Activated CD8-positive, alpha-beta memory T cell treated with anti-CD3 and anti-CD28 coated beads for 36 hours (primary cell): ENCODE measurements at regions not wholly inside any gene's neighbourhood (a gene's known extent, or its start where the extent isn't known, plus 50 kb on each side); places are given as distances from the start of the nearest gene placed in this dataset.

ENCODE experiments used
- CTCF ChIA-PET: fragments of 350-600 bp; sonication (Branson Sonifier 250); formaldehyde crosslinking; loops from one replicate; lab custom pipeline; 2021; ENCODE audit warnings: antibody characterized with exemption; lab: Charles Lee
- POLR2A ChIA-PET: fragments of 350-600 bp; sonication (Branson Sonifier 250); formaldehyde crosslinking; loops from one replicate; lab custom pipeline; 2021; ENCODE audit warnings: antibody characterized with exemption; lab: Charles Lee

DNA sequence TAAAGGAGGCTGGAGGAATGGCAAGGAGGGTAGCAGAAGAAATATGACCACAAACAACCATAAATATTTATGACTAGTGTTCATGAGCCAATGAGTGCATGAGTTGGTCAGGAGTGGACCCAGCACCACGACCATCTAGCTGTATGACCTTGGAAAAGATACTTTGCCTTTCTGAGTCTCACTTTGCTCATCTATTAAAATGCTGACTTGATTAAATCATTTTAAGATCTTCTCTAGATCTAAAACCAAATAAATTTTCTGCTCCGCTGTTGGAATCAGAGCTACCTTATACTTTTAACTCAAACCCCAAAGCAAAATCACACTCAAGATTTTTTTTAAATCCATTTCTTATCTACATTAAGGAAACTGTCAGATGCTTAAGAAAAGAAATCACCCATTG is 207.0 kb downstream of the GPAM start:
- ChIA-PET POLR2A (no interaction called here), CTCF (no interaction called here)

DNA sequence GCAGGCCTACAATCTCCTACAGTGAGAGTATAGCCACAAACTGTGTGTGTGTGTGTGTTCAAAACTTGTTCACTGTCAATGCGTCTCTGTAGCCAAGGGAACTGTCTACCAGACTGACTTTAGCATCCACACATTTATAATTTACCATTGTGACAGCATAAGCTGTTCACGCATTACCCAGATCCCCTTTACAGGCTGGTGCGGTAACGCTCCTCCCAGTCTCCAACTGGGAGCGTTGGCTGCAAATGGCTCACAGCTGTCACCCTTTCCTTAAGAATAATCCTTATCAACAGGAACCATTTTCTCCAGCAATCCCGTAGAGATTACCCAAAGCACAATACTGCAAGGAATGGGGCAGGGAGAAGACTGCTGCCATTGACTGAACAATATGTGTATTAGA is 199.5 kb downstream of the GPAM start:
- CTCF ChIA-PET: no interaction called here
- POLR2A ChIA-PET: no interaction called here

DNA sequence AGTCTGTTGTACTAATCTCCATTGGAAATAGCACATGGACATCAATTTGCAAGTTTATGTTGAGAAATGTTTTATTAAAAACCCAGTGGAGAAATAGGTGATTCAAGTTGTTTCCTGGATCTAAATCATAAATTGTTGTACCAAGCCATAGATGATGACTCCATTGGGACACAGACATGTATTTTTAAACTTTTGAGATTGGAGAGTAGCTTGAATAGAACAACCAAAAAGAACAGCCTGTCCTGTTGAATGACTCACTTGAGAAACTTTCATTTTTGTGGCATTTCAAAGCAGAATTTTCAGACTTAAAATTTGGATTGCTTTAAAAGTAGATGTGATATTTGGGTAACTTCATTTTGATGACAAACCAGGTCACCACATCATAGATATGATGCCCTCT is 197.5 kb downstream of the GPAM start:
- POLR2A ChIA-PET: no interaction called here
- CTCF ChIA-PET: no interaction called here

DNA sequence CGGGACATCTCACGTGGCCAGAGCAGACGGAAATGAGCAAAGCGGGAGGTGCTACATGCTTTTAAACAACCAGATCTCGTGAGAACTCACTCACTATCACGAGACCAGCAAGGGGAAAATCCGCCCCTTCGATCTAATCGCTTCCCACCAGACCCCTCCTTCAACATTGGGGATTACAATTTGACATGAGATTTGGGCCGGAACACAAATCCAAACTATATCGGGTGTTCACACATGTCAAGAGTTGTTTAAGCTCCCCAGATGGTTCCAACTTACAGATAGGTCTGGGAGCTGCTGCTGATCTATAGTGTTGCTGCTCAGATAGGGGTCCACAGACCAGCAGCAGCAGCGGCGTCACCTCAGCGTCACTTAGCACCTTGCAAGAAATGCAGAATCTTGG is 194.9 kb downstream of the GPAM start:
- ChIA-PET CTCF (no interaction called here), POLR2A (no interaction called here)

DNA sequence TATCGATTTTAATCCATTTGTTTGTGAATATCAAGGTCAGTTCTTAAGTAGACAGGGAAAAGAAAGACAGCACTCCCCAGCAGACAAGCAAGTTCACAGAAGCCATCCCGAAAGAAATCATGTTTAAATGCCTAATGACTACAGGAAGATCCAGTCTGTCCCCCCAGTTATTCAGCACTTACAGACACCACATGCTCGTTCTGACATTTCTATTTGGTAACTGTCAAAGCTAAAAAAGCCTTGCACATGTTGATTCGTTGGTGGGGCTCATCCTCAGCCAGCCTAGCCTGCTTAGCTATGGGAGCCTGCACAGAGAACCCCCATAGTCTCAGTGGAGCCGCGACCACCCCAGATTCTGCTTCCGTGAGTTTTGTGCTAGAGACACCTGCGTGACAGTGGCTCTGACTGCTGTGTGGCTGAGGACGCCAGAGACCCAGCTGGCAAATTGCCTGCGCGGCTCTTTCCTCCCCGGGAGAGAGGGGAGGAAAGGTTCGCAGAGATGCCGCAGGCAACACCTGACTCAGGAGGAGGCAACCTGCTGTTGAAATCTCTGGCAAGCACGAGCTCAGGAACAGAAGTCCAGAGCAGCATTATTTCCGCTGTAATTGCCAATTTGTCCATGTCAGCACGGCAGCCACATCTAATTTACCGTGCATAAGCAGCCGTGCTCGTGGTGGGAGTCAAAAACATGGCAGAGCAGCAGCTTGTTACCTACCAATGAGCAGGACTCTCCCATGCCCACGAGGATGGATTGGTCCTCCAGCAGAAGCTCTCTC is 194.2 kb downstream of the GPAM start:
- POLR2A ChIA-PET: no interaction called here
- CTCF ChIA-PET: no interaction called here

DNA sequence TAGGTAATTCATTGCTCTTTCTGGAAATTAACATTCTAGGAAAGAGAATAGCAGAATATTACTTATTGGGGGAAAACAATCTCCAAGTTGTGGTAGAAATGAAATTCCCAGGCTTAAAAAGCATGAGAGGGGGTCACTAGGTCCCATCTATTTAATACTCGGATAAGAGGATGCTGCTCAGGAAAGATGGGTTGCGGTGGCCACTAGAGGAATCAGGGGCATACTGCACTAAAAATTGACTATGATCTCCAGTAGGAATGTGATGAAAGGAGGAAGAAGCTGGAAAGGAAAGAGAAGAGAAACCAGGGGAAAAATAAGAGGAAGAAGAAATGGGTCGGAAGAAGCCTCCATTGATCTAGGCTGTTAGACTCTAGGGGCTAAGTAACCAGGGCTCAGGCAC is 192.8 kb downstream of the GPAM start:
- ChIA-PET POLR2A (no interaction called here), CTCF (no interaction called here)

DNA sequence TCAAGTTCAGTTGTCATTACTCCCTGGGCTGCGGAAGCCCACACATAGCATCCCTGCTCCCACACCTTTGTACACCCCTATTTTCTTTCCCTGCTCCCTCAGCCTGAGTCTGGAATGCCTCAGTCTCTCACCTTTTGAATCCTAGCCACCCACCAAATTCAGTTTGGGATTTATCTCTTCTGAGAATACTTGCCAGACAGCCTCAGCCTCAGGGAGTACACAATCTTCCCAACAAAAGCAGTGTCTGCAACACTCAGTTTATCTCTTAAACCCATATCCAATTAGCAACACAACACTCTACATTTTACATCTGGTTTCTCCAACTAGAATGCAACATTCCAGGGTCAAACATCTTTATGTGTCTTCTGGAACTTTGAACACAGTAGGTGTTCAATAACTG is 190.2 kb downstream of the GPAM start:
- ChIA-PET CTCF (no interaction called here), POLR2A (no interaction called here)

DNA sequence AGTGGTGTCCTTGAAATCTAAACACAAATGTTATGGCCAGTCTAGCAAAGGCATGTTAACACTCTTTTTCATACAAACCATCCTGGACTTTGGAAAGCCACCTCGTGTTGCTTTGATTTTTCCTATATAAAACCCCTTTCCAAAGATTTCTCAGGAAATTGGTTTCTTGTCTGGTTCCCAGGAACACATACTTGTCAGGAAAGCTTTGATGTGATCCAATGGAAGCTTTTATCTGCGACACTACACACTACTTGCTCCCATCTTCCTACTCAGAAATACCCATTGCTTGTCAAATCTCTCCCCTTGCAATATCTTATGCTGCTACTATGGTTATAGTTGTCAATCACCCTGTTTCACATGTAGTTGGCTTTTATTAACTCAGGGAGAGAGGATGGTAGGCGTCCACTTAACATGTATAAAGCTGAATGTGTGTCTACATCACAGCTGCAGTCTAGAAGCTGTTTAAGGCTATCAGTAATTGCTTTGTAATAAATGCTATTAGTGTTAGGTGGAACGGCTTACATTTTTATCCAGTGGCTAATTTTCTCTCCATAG is 189.6 kb downstream of the GPAM start:
- POLR2A ChIA-PET: no interaction called here
- CTCF ChIA-PET: no interaction called here

DNA sequence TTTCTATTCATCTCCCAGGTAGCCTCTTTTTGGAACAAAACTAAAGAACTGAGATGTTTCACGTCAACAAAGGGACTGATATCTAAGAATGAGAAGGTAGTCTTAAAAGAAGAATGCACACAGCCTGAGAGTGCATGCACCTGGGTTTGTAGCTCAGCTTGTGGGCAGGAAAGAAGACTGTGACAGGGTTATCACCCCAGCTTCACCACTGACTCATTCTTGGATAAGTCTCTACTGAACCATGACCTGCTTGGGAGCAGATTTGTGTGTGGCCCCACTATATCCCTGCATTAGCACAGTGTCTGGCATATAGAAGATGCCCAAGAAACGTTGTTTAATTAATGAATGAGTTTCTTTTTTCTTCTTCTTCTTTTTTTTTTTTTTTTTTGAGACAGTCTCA is 187.5 kb downstream of the GPAM start:
- POLR2A ChIA-PET: no interaction called here
- CTCF ChIA-PET: no interaction called here

DNA sequence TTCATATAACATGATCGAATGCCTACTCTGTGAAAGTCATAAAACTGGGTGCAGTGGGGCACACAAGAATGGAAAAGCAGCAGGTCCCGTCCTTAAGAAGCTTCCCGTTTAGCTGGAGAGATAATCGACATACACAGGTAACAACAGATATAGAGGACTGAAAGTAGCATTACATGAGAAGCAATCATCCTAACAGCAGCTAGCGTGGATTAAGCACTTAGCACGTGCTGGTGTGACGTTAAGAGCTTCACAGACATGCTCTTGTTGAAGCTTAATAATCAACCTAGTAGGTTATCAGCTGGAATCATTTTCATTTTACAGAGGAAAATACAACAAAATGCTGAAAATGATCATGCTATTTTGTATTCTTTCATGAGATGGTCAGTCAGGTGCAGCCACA is 184.8 kb downstream of the GPAM start:
- ChIA-PET POLR2A (no interaction called here), CTCF (no interaction called here)

DNA sequence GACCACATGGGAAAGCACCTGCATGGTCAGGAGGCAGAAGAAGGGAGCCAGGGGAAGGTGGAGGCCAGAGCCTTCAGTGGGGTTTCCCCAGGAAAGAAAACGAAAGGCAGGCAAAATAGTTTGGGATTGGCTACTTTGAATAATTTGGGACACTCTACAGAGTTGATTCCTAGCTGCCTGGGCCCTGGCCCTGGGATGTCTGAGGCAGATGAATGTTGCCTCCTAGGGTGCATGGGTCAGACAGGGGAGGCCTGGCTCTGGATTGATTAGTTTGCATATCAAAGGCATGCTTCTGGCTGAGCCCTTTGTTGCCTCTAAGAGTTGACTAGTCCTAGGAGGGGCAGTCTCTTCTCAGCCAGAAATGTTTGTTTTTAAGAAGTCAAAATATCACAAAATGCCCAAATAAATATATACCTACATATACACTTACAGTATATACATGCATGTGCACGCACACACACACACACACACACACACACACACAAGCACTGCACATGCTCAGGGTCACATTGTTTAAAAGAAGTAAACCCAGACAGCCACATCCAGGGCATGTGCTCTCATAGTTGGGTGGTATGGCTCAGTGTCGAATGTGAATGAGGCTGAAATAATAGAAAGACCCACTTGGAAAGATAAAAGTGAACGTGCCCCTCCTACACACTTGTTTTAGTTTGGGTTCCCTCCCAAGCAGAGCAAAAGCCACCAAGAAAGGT is 184.2 kb downstream of the GPAM start:
- CTCF ChIA-PET: no interaction called here

DNA sequence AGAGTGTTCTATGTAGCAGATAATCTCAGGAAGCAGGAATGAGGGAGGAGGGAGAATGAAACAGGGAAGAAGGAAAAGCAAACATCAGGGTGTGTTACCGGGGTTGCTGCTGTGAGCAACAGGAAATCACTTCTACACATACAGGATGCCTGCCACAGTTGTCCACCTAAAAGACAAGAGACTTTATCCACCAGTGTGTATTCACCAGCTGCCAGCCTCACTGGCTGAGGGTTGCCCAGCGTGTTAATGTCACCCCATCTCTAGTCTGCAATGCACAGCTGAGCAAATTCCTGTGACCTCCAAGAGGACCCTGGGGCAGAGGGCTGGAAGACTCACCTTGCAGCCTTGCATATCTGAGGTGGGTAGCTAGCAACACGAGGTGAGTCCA is 183.7 kb downstream of the GPAM start:
- POLR2A ChIA-PET: no interaction called here
- CTCF ChIA-PET: no interaction called here

More for the DNA sequence above, 184.2 kb downstream of the GPAM start:
- POLR2A ChIA-PET: no interaction called here

DNA sequence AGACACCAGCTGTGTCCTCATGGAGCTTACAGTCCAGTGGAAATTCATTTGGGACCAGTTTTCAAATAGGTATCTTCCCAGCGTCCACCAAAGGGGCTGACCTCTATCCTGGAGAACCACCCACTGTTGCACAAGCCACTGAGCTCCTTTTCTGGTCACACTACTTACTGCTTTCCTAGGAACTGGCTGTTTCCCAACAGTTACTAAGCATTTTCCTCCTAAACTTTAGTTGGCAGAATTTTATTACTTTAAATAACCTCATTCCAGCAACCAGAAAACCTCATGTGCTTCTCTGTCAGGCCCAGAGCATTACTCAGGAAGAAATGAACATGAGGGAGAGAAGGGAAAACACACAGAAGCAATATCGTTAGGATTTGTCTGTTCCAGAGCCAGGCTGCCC is 183.1 kb downstream of the GPAM start:
- POLR2A ChIA-PET: no interaction called here

DNA sequence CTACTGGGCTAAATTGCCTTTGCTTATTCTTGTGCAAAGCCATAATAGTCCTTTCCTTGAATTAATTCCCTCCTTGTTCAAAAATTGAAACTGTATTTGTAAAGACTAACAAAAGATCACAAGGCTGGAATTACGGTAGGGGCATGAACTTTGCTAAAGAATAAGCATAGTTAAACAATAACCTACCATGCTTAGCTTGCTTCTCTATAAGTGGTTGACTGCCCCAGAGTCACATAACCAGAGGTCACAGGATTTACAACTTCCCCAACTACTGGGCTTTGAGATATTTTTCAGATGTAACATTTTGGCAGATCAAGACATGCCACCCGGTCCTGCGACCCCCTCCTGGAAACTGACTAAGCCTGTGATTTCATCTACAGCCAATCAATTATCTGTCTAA is 181.4 kb downstream of the GPAM start:
- ChIA-PET CTCF (no interaction called here), POLR2A (no interaction called here)

More for the DNA sequence above, 183.1 kb downstream of the GPAM start:
- CTCF ChIA-PET: no interaction called here

DNA sequence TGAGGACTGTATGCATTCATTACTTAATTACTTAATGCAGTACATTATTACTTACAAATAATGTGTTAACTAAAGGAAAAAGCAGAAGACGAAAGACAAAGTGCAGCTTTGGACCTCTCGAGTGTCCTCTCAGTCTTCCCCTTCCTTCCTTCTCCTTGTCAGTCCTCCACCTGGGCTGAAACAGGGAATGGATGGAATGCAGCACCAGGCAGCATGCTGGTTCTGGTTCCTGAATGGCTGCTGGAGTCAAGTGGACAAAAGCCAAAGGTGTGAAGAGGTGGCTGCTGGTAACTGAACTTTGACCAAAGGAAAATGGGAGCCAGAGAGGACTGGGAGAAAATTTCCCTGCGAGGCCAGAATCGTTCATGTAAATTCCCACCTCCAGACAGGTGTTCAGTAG is 179.5 kb downstream of the GPAM start:
- ChIA-PET POLR2A (no interaction called here), CTCF (no interaction called here)

DNA sequence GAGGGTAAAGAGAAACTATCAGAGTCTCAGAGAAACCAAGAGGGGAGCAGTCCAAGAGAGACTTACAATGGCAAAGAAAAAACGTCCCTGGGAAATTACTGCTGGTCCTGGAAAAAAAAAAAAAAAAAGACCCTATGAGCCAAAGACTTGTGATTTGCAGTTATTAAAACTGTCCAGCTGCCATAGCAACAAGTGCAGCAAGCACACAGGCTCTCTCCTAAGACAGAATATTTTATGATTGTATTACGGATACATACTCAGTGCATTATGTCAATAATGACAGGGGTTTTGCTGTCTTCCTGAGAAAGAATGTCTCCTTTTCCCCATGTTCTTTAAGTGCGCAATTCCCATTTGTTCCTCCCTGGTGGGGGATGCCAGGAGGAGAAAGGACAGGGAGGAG is 178.5 kb downstream of the GPAM start:
- ChIA-PET POLR2A (no interaction called here), CTCF (no interaction called here)

DNA sequence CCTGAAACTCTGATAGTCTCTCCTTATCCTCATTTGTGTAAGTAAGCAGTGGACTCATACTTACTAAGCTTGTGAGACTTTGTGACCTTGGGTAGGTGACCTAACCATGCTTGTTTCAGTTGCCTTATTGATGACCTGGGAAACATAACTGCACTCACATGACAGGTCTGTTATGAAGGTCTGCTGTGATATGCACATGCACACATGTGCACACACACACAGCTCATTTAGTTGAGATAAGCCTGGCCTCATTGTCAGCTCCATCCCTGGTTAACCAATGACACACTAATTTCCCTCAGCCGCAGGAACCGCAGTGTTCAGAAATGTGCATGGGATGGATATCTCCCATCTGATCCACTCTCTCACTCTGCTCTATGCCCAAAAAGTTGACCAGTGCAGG is 177.2 kb downstream of the GPAM start:
- CTCF ChIA-PET: no interaction called here
- POLR2A ChIA-PET: no interaction called here

DNA sequence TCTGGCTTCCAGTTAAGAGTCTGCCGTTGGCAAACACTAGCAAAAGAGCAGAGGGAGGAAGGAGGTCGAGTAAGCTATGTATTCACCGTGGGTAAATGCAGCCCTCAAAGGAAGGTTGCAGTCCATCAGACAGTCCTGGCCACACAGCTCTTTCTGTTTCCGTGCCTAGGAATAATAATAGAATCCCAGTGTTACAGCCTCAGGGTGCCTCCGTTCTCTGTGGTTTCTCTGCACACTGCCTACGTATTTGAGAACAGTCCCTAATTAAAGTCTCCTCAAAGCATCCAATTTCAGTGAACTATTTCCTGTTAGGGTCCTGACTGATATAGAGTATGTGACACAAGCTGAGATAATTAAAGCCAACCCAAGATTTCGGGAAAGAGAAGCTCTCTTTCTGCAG is 176.7 kb downstream of the GPAM start:
- ChIA-PET CTCF (no interaction called here), POLR2A (no interaction called here)

DNA sequence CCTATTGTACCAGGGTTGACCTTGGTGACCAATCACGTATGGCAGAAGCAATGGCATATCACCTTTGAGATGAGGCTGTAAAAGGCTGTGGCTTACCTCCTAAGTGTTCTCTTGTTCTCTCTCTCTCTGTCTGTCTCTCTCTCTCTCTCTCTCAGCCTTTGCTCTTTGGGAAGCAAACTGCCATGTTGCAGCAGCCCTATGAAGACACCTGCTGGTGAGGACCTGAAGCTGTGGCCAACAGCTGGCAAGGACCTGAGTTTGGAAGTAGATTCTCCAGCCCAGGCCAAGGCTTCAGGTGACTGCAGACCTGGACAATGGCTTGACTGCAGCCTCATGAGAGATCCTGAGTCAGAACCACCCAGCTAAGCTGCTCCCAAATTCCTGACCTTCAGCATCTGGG is 161.4 kb downstream of the GPAM start:
- ChIA-PET CTCF (no interaction called here), POLR2A (no interaction called here)

DNA sequence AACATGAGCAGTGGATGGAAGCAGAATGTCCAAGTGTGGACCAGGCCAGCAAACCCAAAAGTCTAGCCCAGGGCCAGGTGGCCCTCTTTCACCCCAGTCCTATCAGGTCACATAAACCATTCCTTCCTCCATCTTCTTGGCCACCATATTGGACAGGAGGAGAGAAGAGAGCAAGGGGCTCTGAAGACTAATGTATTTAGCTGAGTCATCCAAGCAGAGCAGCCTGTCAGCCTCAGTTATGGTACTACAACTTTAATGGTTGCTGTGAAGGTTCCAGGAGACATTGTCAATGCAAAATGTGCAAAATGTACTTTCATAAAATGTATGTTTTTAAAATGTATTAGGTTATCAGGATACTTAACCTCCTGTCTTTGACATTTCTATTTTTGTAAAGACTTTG is 159.5 kb downstream of the GPAM start:
- ChIA-PET POLR2A (no interaction called here), CTCF (no interaction called here)

DNA sequence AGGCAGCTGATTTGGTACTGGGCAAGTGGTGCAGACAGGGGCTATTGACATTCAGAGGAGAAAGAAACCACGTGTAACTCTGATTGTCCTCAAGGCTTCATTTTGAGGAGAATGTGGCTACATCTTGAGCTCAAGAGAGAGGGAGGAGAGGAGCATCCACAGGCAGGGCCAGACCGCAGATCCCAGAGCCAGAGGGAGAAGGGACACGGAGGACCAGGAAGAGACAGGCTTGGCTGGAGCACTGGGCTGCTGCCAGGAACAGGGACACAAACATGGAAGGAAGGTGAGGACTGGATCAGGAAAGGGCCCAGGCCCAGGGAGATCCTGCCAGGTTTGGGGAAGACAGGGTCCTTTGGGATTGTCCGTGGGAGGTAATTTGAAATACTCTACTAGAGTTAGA is 158.3 kb downstream of the GPAM start:
- POLR2A ChIA-PET: no interaction called here
- CTCF ChIA-PET: no interaction called here
